ENCODE measurements at regions not wholly inside any gene's neighbourhood (a gene's known extent, or its start where the extent isn't known, plus 50 kb on each side); places are given as distances from the start of the nearest gene placed in this dataset.
"Not testable (repeated sequence)": the region's sequence is repeated elsewhere in the genome, so short reads cannot be mapped to it uniquely, and the experiment has no call there.

- Histone ChIP-seq H3K4me1 (ENCODE audit: insufficient read depth, insufficient read length) (no peaks in the 10 kb centered on the region), H3K36me3 (ENCODE audit: insufficient read depth, insufficient read length, low read length) (no peaks in the 10 kb centered on the region), H3K27me3 (ENCODE audit: insufficient read depth, insufficient read length) (no peaks in the 10 kb centered on the region), H3K4me3 (ENCODE audit: insufficient read length, low read depth) (no peak overlapping the region), H3K9me3 (ENCODE audit: insufficient read depth, low read length) (peaks cover 6% of the 10 kb centered on the region; the same call in 1 of the 2 replicates), H3K9ac (ENCODE audit: insufficient read length, low read depth) (no peak overlapping the region)
- no peak for DNase-seq (ENCODE audit: low read depth, low spot score)
- TF ChIP-seq ZNF274 (IDR thresholded peaks at IDR 0.05; ENCODE audit: low read depth, low read length) = no peak
Measured at GRCh38 chr1:181972256-181972655, 89.3 kb downstream of the ZNF648 start.

- Histone ChIP-seq H3K27me3 (ENCODE audit: insufficient read depth, insufficient read length) (no peaks in the 10 kb centered on the region), H3K9me3 (ENCODE audit: insufficient read depth, low read length) (peaks cover 6% of the 10 kb centered on the region; the same call in 1 of the 2 replicates), H3K36me3 (ENCODE audit: insufficient read depth, insufficient read length, low read length) (no peaks in the 10 kb centered on the region), H3K9ac (ENCODE audit: insufficient read length, low read depth) (no peak overlapping the region), H3K4me3 (ENCODE audit: insufficient read length, low read depth) (no peak overlapping the region), H3K4me1 (ENCODE audit: insufficient read depth, insufficient read length) (no peaks in the 10 kb centered on the region)
- TF ChIP-seq YY1 (IDR thresholded peaks at IDR 0.05; ENCODE audit: insufficient read depth, insufficient read length) (no peak), SUZ12 (IDR thresholded peaks at IDR 0.05; ENCODE audit: extremely low read depth, insufficient read depth, insufficient read length) (no peak), ZNF274 (IDR thresholded peaks at IDR 0.05; ENCODE audit: low read depth, low read length) (no peak)
- no peak for DNase-seq (ENCODE audit: low read depth, low spot score)
Measured at GRCh38 chr1:181971424-181971823, 90.1 kb downstream of the ZNF648 start.

- TF ChIP-seq YY1 (IDR thresholded peaks at IDR 0.05; ENCODE audit: insufficient read depth, insufficient read length) (no peak), SUZ12 (IDR thresholded peaks at IDR 0.05; ENCODE audit: extremely low read depth, insufficient read depth, insufficient read length) (no peak), ZNF274 (IDR thresholded peaks at IDR 0.05; ENCODE audit: low read depth, low read length) (no peak)
- no peak overlapping the region for H3K9ac ChIP-seq (ENCODE audit: insufficient read length, low read depth)
Measured at GRCh38 chr1:181969902-181970301, 91.6 kb downstream of the ZNF648 start.

GRCh38 chr1:181954696-181955095 is 106.8 kb downstream of the ZNF648 start:
- not testable (repeated sequence) for H3K4me3 ChIP-seq (ENCODE audit: insufficient read length, low read depth); H3K27me3 ChIP-seq (ENCODE audit: insufficient read depth, insufficient read length); H3K9me3 ChIP-seq (ENCODE audit: insufficient read depth, low read length); H3K36me3 ChIP-seq (ENCODE audit: insufficient read depth, insufficient read length, low read length); H3K4me1 ChIP-seq (ENCODE audit: insufficient read depth, insufficient read length); H3K9ac ChIP-seq (ENCODE audit: insufficient read length, low read depth); DNase-seq (ENCODE audit: low read depth, low spot score)

More at GRCh38 chr1:181969902-181970301, 91.6 kb downstream of the ZNF648 start:
- Histone ChIP-seq H3K4me3 (ENCODE audit: insufficient read length, low read depth) (no peak overlapping the region), H3K27me3 (ENCODE audit: insufficient read depth, insufficient read length) (no peaks in the 10 kb centered on the region), H3K9me3 (ENCODE audit: insufficient read depth, low read length) (peaks cover 6% of the 10 kb centered on the region; the same call in 1 of the 2 replicates), H3K4me1 (ENCODE audit: insufficient read depth, insufficient read length) (no peaks in the 10 kb centered on the region), H3K36me3 (ENCODE audit: insufficient read depth, insufficient read length, low read length) (no peaks in the 10 kb centered on the region)
- DNase-seq (ENCODE audit: low read depth, low spot score) = peak; percentile 95

- H3K9ac ChIP-seq (ENCODE audit: insufficient read length, low read depth); H3K4me3 ChIP-seq (ENCODE audit: insufficient read length, low read depth); H3K4me1 ChIP-seq (ENCODE audit: insufficient read depth, insufficient read length): not testable (repeated sequence)
Measured at GRCh38 chr1:181954178-181954577, 107.3 kb downstream of the ZNF648 start.

DNA sequence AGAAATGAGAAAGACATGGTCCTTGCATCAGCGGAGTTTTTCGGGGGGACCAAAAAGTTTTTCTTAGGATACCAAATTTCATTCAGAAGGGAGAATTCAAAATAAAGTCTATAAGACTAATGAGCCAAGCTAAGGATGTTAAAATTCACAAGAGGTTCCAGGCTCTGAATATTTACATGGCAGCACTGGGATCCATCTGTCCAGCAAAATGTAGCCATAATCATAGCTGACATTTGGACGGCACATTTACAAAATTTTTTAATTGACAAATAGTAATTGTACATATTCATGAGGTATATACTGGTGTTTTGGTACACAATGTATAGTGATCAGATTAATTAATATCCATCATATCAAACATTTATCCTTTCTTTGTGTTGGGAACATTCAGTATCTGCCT is 107.9 kb downstream of the ZNF648 start:
- Histone ChIP-seq H3K36me3 (ENCODE audit: insufficient read depth, insufficient read length, low read length) (no peaks in the 10 kb centered on the region), H3K27me3 (ENCODE audit: insufficient read depth, insufficient read length) (no peaks in the 10 kb centered on the region), H3K4me3 (ENCODE audit: insufficient read length, low read depth) (no peak overlapping the region), H3K4me1 (ENCODE audit: insufficient read depth, insufficient read length) (no peaks in the 10 kb centered on the region), H3K9me3 (ENCODE audit: insufficient read depth, low read length) (peaks cover 14% of the 10 kb centered on the region; the same call in 1 of the 2 replicates), H3K9ac (ENCODE audit: insufficient read length, low read depth) (no peak overlapping the region)
- no peak for TF ChIP-seq SUZ12 (IDR thresholded peaks at IDR 0.05; ENCODE audit: extremely low read depth, insufficient read depth, insufficient read length)
- no peak for TF ChIP-seq YY1 (IDR thresholded peaks at IDR 0.05; ENCODE audit: insufficient read depth, insufficient read length)
- no peak for TF ChIP-seq ZNF274 (IDR thresholded peaks at IDR 0.05; ENCODE audit: low read depth, low read length)
- no peak for DNase-seq (ENCODE audit: low read depth, low spot score)

More at GRCh38 chr1:181954178-181954577, 107.3 kb downstream of the ZNF648 start:
- DNase-seq (ENCODE audit: low read depth, low spot score); H3K36me3 ChIP-seq (ENCODE audit: insufficient read depth, insufficient read length, low read length); H3K27me3 ChIP-seq (ENCODE audit: insufficient read depth, insufficient read length); H3K9me3 ChIP-seq (ENCODE audit: insufficient read depth, low read length): not testable (repeated sequence)

- no peak overlapping the region for H3K4me3 ChIP-seq (ENCODE audit: insufficient read length, low read depth)
- DNase-seq (ENCODE audit: low read depth, low spot score) = no peak
Measured at GRCh38 chr1:181951213-181951612, 110.3 kb downstream of the ZNF648 start.

GRCh38 chr1:181949500-181949899 is 112.0 kb downstream of the ZNF648 start:
- H3K4me1 ChIP-seq (ENCODE audit: insufficient read depth, insufficient read length) = no peaks in the 10 kb centered on the region
- no peaks in the 10 kb centered on the region for H3K36me3 ChIP-seq (ENCODE audit: insufficient read depth, insufficient read length, low read length)
- H3K9ac ChIP-seq (ENCODE audit: insufficient read length, low read depth) = no peak overlapping the region
- no peak overlapping the region for H3K4me3 ChIP-seq (ENCODE audit: insufficient read length, low read depth)
- H3K27me3 ChIP-seq (ENCODE audit: insufficient read depth, insufficient read length) = no peaks in the 10 kb centered on the region
- TF ChIP-seq YY1 (IDR thresholded peaks at IDR 0.05; ENCODE audit: insufficient read depth, insufficient read length) = no peak
- TF ChIP-seq SUZ12 (IDR thresholded peaks at IDR 0.05; ENCODE audit: extremely low read depth, insufficient read depth, insufficient read length) = no peak
- no peak for TF ChIP-seq ZNF274 (IDR thresholded peaks at IDR 0.05; ENCODE audit: low read depth, low read length)
- no peak for DNase-seq (ENCODE audit: low read depth, low spot score)
- peaks cover 21% of the 10 kb centered on the region; the same call in 1 of the 2 replicates for H3K9me3 ChIP-seq (ENCODE audit: insufficient read depth, low read length)

More at GRCh38 chr1:181951213-181951612, 110.3 kb downstream of the ZNF648 start:
- Histone ChIP-seq H3K9ac (ENCODE audit: insufficient read length, low read depth) (no peak overlapping the region), H3K9me3 (ENCODE audit: insufficient read depth, low read length) (peaks cover 26% of the 10 kb centered on the region; the same call in 1 of the 2 replicates), H3K27me3 (ENCODE audit: insufficient read depth, insufficient read length) (no peaks in the 10 kb centered on the region), H3K36me3 (ENCODE audit: insufficient read depth, insufficient read length, low read length) (no peaks in the 10 kb centered on the region), H3K4me1 (ENCODE audit: insufficient read depth, insufficient read length) (no peaks in the 10 kb centered on the region)
- TF ChIP-seq YY1 (IDR thresholded peaks at IDR 0.05; ENCODE audit: insufficient read depth, insufficient read length) = no peak
- no peak for TF ChIP-seq ZNF274 (IDR thresholded peaks at IDR 0.05; ENCODE audit: low read depth, low read length)
- no peak for TF ChIP-seq SUZ12 (IDR thresholded peaks at IDR 0.05; ENCODE audit: extremely low read depth, insufficient read depth, insufficient read length)

Data from NT2/D1 (cell line).